Vagina (tissue), 2 donors: ENCODE measurements at regions not wholly inside any gene's neighbourhood (a gene's known extent, or its start where the extent isn't known, plus 50 kb on each side); places are given as distances from the start of the nearest gene placed in this dataset.

Experiments
- POLR2A ChIP-seq, 2 donors: fragments of 450-650 bp; IDR thresholded peaks; one replicate each; pipeline ENCODE4 v1.6.1; 2017; ENCODE audit warnings: antibody characterized with exemption in 2 of 2, mild to moderate bottlenecking in 2 of 2, moderate library complexity in 2 of 2
- POLR2AphosphoS5 ChIP-seq, 2 donors: sonication (generic); formaldehyde crosslinking; IDR thresholded peaks; one replicate each; pipeline ENCODE4 v1.9.0; 2017; ENCODE audit warnings: antibody characterized with exemption in 2 of 2, mild to moderate bottlenecking in 2 of 2, low read depth in 1 of 2; ENCODE audit not compliant: insufficient read depth in 1 of 2
- TF ChIP-seq, protein P1 (sequence below), 3 experiments: fragments of 450-650 bp in 2 of 3; fragments of 200-600 bp in 1 of 3; sonication (generic) in 1 of 3; IDR thresholded peaks; one replicate each; pipeline ENCODE4 v1.5.1; 2017 to 2019; ENCODE audit warnings: antibody characterized with exemption in 3 of 3, mild to moderate bottlenecking in 2 of 3, moderate library complexity in 2 of 3

DNA sequence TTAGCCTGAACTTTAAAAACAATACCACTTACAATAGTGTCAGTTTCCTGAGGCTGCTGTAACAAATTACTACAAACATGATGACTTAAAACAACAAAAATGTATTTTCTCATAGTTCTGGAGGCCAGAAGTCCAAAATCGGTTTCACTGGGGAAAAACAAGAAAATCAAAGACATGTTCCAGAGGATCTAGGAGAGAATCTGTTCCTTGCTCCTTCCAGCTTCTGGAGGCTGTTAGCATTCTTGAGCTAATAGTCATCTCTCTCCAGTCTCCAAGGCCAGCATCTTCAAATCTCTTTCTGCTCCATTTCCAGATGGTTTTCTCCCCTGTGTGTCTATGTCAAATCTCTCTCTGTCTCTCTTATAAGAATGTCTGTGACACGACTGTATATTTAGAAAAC is 67.6 kb upstream of the TEAD1 start:
- no peak for TF ChIP-seq POLR2A (IDR thresholded peaks at IDR 0.05)
- TF ChIP-seq, protein P1, sequence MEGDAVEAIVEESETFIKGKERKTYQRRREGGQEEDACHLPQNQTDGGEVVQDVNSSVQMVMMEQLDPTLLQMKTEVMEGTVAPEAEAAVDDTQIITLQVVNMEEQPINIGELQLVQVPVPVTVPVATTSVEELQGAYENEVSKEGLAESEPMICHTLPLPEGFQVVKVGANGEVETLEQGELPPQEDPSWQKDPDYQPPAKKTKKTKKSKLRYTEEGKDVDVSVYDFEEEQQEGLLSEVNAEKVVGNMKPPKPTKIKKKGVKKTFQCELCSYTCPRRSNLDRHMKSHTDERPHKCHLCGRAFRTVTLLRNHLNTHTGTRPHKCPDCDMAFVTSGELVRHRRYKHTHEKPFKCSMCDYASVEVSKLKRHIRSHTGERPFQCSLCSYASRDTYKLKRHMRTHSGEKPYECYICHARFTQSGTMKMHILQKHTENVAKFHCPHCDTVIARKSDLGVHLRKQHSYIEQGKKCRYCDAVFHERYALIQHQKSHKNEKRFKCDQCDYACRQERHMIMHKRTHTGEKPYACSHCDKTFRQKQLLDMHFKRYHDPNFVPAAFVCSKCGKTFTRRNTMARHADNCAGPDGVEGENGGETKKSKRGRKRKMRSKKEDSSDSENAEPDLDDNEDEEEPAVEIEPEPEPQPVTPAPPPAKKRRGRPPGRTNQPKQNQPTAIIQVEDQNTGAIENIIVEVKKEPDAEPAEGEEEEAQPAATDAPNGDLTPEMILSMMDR (IDR thresholded peaks at IDR 0.05), result no peak
- TF ChIP-seq POLR2AphosphoS5 (IDR thresholded peaks at IDR 0.05; ENCODE audit: insufficient read depth in 1 of 2, low read depth in 1 of 2), result no peak
